Neutrophil (primary cell): ENCODE measurements at regions not wholly inside any gene's neighbourhood (a gene's known extent, or its start where the extent isn't known, plus 50 kb on each side); places are given as distances from the start of the nearest gene placed in this dataset.

Experiments used
- H3K27ac ChIP-seq: fragments of 200-600 bp; sonication (generic); 2 replicates; pipeline ENCODE4 v1.5.1; 2016; ENCODE audit warnings: mild to moderate bottlenecking, moderate library complexity
- H3K27me3 ChIP-seq: fragments of 200-600 bp; sonication (generic); 2 replicates; pipeline ENCODE4 v1.6.0; 2016; ENCODE audit warnings: mild to moderate bottlenecking
- H3K36me3 ChIP-seq: fragments of 200-600 bp; sonication (generic); 2 replicates; pipeline ENCODE4 v1.5.1; 2017
- H3K4me1 ChIP-seq, 2 experiments: fragments of 200-600 bp in 1 of 2; sonication (generic) in 1 of 2; 1 replicate in 1 of 2; 2 replicates in 1 of 2; pipeline versions ENCODE4 v1.5.1 to v1.6.1; 2013 to 2016; ENCODE audit warnings: low read depth in 1 of 2, low read length in 1 of 2, mild to moderate bottlenecking in 1 of 2, moderate library complexity in 1 of 2; ENCODE audit not compliant: control insufficient read depth in 1 of 2, insufficient read depth in 1 of 2
- H3K4me3 ChIP-seq, 2 experiments: fragments of 200-600 bp in 1 of 2; sonication (generic) in 1 of 2; 1 replicate in 1 of 2; 2 replicates in 1 of 2; pipeline ENCODE4 v1.5.1; 2013 to 2016; ENCODE audit warnings: low read depth in 1 of 2, low read length in 1 of 2, mild to moderate bottlenecking in 1 of 2, moderate library complexity in 1 of 2
- H3K9me3 ChIP-seq: fragments of 200-600 bp; sonication (generic); 2 replicates; pipeline ENCODE4 v1.5.1; 2016
- CTCF ChIP-seq: fragments of 200-600 bp; sonication (generic); IDR thresholded peaks from 2 replicates; pipeline ENCODE4 v1.5.1; 2016; ENCODE audit warnings: antibody characterized with exemption

- Histone ChIP-seq H3K9me3 (no peaks in the 10 kb centered on the region), H3K27me3 (no peaks in the 10 kb centered on the region), H3K36me3 (no peaks in the 10 kb centered on the region), H3K4me3 (no peak overlapping the region), H3K27ac (no peak overlapping the region), H3K4me1 (no peaks in the 10 kb centered on the region)
- TF ChIP-seq CTCF: no peak
Measured at GRCh38 chr2:144048631-144049060, 471.3 kb downstream of the ZEB2 start.

- no peak overlapping the region for H3K4me3 ChIP-seq
- peaks cover 5 to 6% of the 10 kb centered on the region in 2 experiments for H3K4me1 ChIP-seq
- H3K9me3 ChIP-seq: no peaks in the 10 kb centered on the region
- no peaks in the 10 kb centered on the region for H3K27me3 ChIP-seq
- H3K27ac ChIP-seq: no peak overlapping the region
- no peak for TF ChIP-seq CTCF
- no peaks in the 10 kb centered on the region for H3K36me3 ChIP-seq
Measured at GRCh38 chr2:144042751-144043150, 477.2 kb downstream of the ZEB2 start.

GRCh38 chr2:144041612-144042011, 478.3 kb downstream of the ZEB2 start:
- Histone ChIP-seq H3K27me3 (no peaks in the 10 kb centered on the region), H3K4me1 (peaks cover 5 to 6% of the 10 kb centered on the region in 2 experiments), H3K36me3 (no peaks in the 10 kb centered on the region), H3K4me3 (no peak overlapping the region), H3K27ac (no peak overlapping the region), H3K9me3 (no peaks in the 10 kb centered on the region)
- no peak for TF ChIP-seq CTCF

- no peaks in the 10 kb centered on the region for H3K36me3 ChIP-seq
- H3K9me3 ChIP-seq: no peaks in the 10 kb centered on the region
- TF ChIP-seq CTCF: no peak
- H3K27ac ChIP-seq: no peak overlapping the region
- no peak overlapping the region for H3K4me3 ChIP-seq
- peaks cover 5 to 6% of the 10 kb centered on the region in 2 experiments for H3K4me1 ChIP-seq
- H3K27me3 ChIP-seq: no peaks in the 10 kb centered on the region
Measured at GRCh38 chr2:144040834-144041233, 479.1 kb downstream of the ZEB2 start.

GRCh38 chr2:144032566-144032965, 487.4 kb downstream of the ZEB2 start:
- Histone ChIP-seq H3K36me3 (no peaks in the 10 kb centered on the region), H3K4me3 (no peak overlapping the region), H3K9me3 (no peaks in the 10 kb centered on the region), H3K27me3 (no peaks in the 10 kb centered on the region), H3K27ac (no peak overlapping the region), H3K4me1 (no peaks in the 10 kb centered on the region)
- no peak for TF ChIP-seq CTCF

GRCh38 chr2:144030791-144031190, 489.1 kb downstream of the ZEB2 start:
- no peak for TF ChIP-seq CTCF
- Histone ChIP-seq H3K9me3 (no peaks in the 10 kb centered on the region), H3K4me3 (no peak overlapping the region)

More at GRCh38 chr2:144030791-144031190, 489.1 kb downstream of the ZEB2 start:
- Histone ChIP-seq H3K27ac (no peak overlapping the region), H3K4me1 (no peaks in the 10 kb centered on the region), H3K36me3 (no peaks in the 10 kb centered on the region), H3K27me3 (no peaks in the 10 kb centered on the region)
